ENCODE measurements at regions not wholly inside any gene's neighbourhood (a gene's known extent, or its start where the extent isn't known, plus 50 kb on each side); places are given as distances from the start of the nearest gene placed in this dataset.
A peak's percentile ranks its signal among the peaks of the same experiment; 100 is the strongest.
"Not testable (repeated sequence)": the region's sequence is repeated elsewhere in the genome, so short reads cannot be mapped to it uniquely, and the experiment has no call there.

GRCh38 chr2:154583274-154583673 lies 115.2 kb upstream of the KCNJ3 start:
- not testable (repeated sequence) for DNase-seq

GRCh38 chr2:154587739-154588138 lies 110.8 kb upstream of the KCNJ3 start:
- no peak for DNase-seq

GRCh38 chr2:154588838-154589237 lies 109.7 kb upstream of the KCNJ3 start:
- no peak for DNase-seq

- DNase-seq: no peak
Measured at GRCh38 chr2:154589514-154589913, 109.0 kb upstream of the KCNJ3 start.

GRCh38 chr2:154591294-154591820 lies 107.1 kb upstream of the KCNJ3 start:
- DNase-seq: no peak

GRCh38 chr2:154599189-154599588 lies 99.3 kb upstream of the KCNJ3 start:
- DNase-seq: no peak

- no peak for DNase-seq
Measured at GRCh38 chr2:154600927-154601494, 97.5 kb upstream of the KCNJ3 start.

- no peak for DNase-seq
Measured at GRCh38 chr2:154603682-154604081, 94.8 kb upstream of the KCNJ3 start.

GRCh38 chr2:154608438-154608837 lies 90.1 kb upstream of the KCNJ3 start:
- DNase-seq: no peak

GRCh38 chr2:154614906-154615305 lies 83.6 kb upstream of the KCNJ3 start:
- DNase-seq: no peak

GRCh38 chr2:154616659-154617058 lies 81.8 kb upstream of the KCNJ3 start:
- DNase-seq: no peak

- DNase-seq: no peak
Measured at GRCh38 chr2:154620471-154620870, 78.0 kb upstream of the KCNJ3 start.

GRCh38 chr2:154623819-154624218 lies 74.7 kb upstream of the KCNJ3 start:
- peak; percentile 49 for DNase-seq

GRCh38 chr2:154637456-154637855 lies 61.0 kb upstream of the KCNJ3 start:
- no peak for DNase-seq

GRCh38 chr2:154638783-154639182 lies 59.7 kb upstream of the KCNJ3 start:
- DNase-seq: no peak

GRCh38 chr2:154640000-154640399 lies 58.5 kb upstream of the KCNJ3 start:
- DNase-seq: no peak
